GM12891 (cell line): ENCODE measurements at regions not wholly inside any gene's neighbourhood (a gene's known extent, or its start where the extent isn't known, plus 50 kb on each side); places are given as distances from the start of the nearest gene placed in this dataset.

Source experiments
- PAX5 ChIP-seq: IDR thresholded peaks from 2 replicates; pipeline ENCODE4 v1.6.1; 2011; ENCODE audit warnings: low read length, moderate library complexity, mild to moderate bottlenecking; ENCODE audit not compliant: insufficient read depth, severe bottlenecking
- POLR2A ChIP-seq: IDR thresholded peaks from 2 replicates; pipeline ENCODE4 v1.6.1; 2011; ENCODE audit warnings: low read depth, low read length, control low read depth
- POLR2AphosphoS5 ChIP-seq: IDR thresholded peaks from 2 replicates; pipeline ENCODE4 v1.6.1; 2011; ENCODE audit warnings: low read depth, low read length, control low read depth
- SPI1 ChIP-seq: IDR thresholded peaks from 2 replicates; pipeline ENCODE4 v1.6.1; 2011; ENCODE audit warnings: low read depth, low read length, control low read depth
- TAF1 ChIP-seq: IDR thresholded peaks from 2 replicates; pipeline ENCODE4 v1.6.1; 2011; ENCODE audit warnings: low read depth, low read length, control low read depth

GRCh38 chr1:113253187-113253586 lies 137.1 kb upstream of the MAGI3 start:
- no peak for TF ChIP-seq POLR2A
- TF ChIP-seq POLR2AphosphoS5: no peak
- TF ChIP-seq TAF1: no peak
- no peak for TF ChIP-seq SPI1
- TF ChIP-seq PAX5: no peak
